Hepatocyte (in vitro differentiated cells): ENCODE measurements at regions not wholly inside any gene's neighbourhood (a gene's known extent, or its start where the extent isn't known, plus 50 kb on each side); places are given as distances from the start of the nearest gene placed in this dataset.

ENCODE experiments used
- CTCF ChIP-seq: fragments of 200-600 bp; sonication (generic); IDR thresholded peaks from 2 replicates; pipeline ENCODE4 v1.5.1; 2016; ENCODE audit warnings: antibody characterized with exemption, mild to moderate bottlenecking; ENCODE audit not compliant: poor library complexity
- EZH2 ChIP-seq: fragments of 200-600 bp; sonication (generic); IDR thresholded peaks from 2 replicates; pipeline ENCODE4 v1.6.1; 2016; ENCODE audit warnings: antibody characterized with exemption, mild to moderate bottlenecking, borderline replicate concordance
- EZH2phosphoT487 ChIP-seq: fragments of 200-600 bp; sonication (generic); IDR thresholded peaks from one replicate; pipeline ENCODE4 v1.6.1; 2018; ENCODE audit warnings: antibody characterized with exemption, mild to moderate bottlenecking, low read depth, moderate library complexity; ENCODE audit not compliant: unreplicated experiment, severe bottlenecking

GRCh38 chr3:35114686-35115085 lies 524.6 kb upstream of the ARPP21 start:
- TF ChIP-seq CTCF (no peak), EZH2 (no peak), EZH2phosphoT487 (no peak)
